Testis (tissue), 2 donors: ENCODE measurements at regions not wholly inside any gene's neighbourhood (a gene's known extent, or its start where the extent isn't known, plus 50 kb on each side); places are given as distances from the start of the nearest gene placed in this dataset.

Experiments
- CTCF ChIP-seq, 3 experiments: fragments of 450-650 bp in 2 of 3; fragments of 200-600 bp in 1 of 3; sonication (generic) in 1 of 3; IDR thresholded peaks; one replicate each; pipeline ENCODE4 v1.5.1; 2016 to 2019; ENCODE audit warnings: antibody characterized with exemption in 3 of 3, mild to moderate bottlenecking in 2 of 3, moderate library complexity in 1 of 3
- POLR2A ChIP-seq: fragments of 450-650 bp; IDR thresholded peaks from one replicate; pipeline ENCODE4 v1.6.1; 2017; ENCODE audit warnings: antibody characterized with exemption, mild to moderate bottlenecking, moderate library complexity

GRCh38 chr11:109480251-109480650 lies 58.3 kb downstream of the C11orf87 start:
- TF ChIP-seq POLR2A (no peak), CTCF (IDR thresholded peaks at IDR 0.05) (no peak)
